22Rv1 (cell line): ENCODE measurements at regions not wholly inside any gene's neighbourhood (a gene's known extent, or its start where the extent isn't known, plus 50 kb on each side); places are given as distances from the start of the nearest gene placed in this dataset.

Experiments
- H3K27ac ChIP-seq: fragments of 450-650 bp; 2 replicates; pipeline ENCODE4 v1.5.1; 2017
- ZFX ChIP-seq: fragments of 450-650 bp; IDR thresholded peaks from 2 replicates; pipeline ENCODE4 v1.6.1; 2017; ENCODE audit warnings: antibody characterized with exemption, borderline replicate concordance
- TF ChIP-seq, protein P1 (sequence below): fragments of 450-650 bp; IDR thresholded peaks from 2 replicates; pipeline ENCODE4 v1.5.1; 2017; ENCODE audit warnings: mild to moderate bottlenecking

- H3K27ac ChIP-seq, result no peak overlapping the region
- TF ChIP-seq, protein P1, sequence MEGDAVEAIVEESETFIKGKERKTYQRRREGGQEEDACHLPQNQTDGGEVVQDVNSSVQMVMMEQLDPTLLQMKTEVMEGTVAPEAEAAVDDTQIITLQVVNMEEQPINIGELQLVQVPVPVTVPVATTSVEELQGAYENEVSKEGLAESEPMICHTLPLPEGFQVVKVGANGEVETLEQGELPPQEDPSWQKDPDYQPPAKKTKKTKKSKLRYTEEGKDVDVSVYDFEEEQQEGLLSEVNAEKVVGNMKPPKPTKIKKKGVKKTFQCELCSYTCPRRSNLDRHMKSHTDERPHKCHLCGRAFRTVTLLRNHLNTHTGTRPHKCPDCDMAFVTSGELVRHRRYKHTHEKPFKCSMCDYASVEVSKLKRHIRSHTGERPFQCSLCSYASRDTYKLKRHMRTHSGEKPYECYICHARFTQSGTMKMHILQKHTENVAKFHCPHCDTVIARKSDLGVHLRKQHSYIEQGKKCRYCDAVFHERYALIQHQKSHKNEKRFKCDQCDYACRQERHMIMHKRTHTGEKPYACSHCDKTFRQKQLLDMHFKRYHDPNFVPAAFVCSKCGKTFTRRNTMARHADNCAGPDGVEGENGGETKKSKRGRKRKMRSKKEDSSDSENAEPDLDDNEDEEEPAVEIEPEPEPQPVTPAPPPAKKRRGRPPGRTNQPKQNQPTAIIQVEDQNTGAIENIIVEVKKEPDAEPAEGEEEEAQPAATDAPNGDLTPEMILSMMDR, result no peak
- TF ChIP-seq ZFX, result no peak
These were observed 509.6 kb upstream of the TCF4 start for GRCh38 chr18:56097621-56098020.

DNA sequence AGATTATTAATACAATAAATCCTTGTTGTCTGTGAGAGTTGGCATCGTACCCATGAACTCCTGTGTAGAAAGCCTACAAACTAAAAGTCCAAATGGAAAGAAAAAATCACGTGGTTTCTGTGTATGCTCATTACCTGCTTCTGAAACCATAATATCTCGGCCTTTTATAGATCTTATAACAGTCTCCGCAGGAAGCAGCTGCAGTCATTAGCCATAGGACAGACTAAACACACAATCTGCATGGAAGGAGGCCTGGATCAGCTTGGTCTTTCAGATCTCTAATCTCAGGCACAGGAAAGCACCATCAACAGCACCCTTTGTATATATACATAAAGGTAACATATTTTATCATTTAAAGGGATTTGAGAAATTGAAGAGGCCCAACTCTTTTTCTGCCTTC is 508.9 kb upstream of the TCF4 start:
- H3K27ac ChIP-seq, result no peak overlapping the region
- TF ChIP-seq, protein P1, result no peak

DNA sequence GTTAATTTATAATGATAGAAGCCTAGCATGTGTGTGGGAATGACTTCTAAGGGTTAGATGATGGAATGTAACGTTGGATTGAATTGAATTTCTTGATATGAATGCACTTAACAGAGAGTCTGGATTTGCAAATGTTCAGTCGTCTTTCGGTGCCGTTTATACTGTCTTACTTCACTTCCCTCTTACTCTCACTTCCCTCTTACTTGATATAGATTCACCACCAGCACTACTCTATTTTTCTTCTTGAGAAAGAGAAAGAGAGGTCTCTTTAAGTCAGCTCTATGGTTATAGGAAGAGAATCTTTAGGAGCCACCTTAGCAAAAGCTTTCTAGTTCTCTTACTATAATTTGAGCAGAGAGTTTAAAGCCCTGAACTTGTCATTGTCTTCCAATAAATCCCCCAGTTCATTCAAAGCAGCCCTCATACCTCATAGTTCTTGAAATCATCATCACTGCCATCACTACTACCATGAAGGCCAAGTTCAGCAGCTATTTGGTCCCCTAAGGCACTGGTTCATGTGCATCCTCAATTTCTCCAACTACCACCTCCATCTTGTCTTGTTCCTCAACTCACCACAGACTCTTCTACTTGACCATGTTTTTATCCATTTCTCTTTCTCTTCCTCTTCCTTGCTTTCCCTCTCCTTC is 501.7 kb upstream of the TCF4 start:
- no peak overlapping the region for H3K27ac ChIP-seq
- TF ChIP-seq, protein P1, result no peak
- no peak for TF ChIP-seq ZFX

DNA sequence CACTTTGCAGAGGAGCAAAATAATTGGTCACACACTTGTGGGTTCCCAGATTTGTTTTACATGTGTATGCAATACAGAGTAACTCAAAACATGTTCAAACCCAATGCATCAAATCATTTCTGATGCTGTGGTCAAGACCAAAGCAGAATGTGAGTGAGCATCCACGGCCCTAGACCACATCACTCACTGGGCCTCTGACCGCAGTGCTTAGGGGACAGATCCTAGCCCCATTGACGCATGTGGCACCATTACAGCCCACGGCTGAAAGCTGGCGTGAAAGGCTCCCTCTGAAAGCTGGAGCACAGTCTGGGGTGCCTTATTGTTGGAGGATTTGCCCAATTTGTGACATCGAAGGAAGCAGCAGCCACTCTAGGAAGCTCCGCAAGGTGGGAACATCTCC is 498.8 kb upstream of the TCF4 start:
- TF ChIP-seq, protein P1, result no peak
- TF ChIP-seq ZFX, result no peak
- H3K27ac ChIP-seq, result no peak overlapping the region

GRCh38 chr18:56086176-56086575 is 498.2 kb upstream of the TCF4 start:
- H3K27ac ChIP-seq, result no peak overlapping the region
- TF ChIP-seq, protein P1, result no peak
- TF ChIP-seq ZFX, result no peak

GRCh38 chr18:56085551-56085950 is 497.6 kb upstream of the TCF4 start:
- no peak overlapping the region for H3K27ac ChIP-seq
- TF ChIP-seq ZFX, result no peak
- TF ChIP-seq, protein P1, result no peak

- no peak overlapping the region for H3K27ac ChIP-seq
- TF ChIP-seq, protein P1, result no peak
- no peak for TF ChIP-seq ZFX
These were observed 495.7 kb upstream of the TCF4 start for GRCh38 chr18:56083523-56084287.
